K562 (cell line): ENCODE measurements at regions not wholly inside any gene's neighbourhood (a gene's known extent, or its start where the extent isn't known, plus 50 kb on each side); places are given as distances from the start of the nearest gene placed in this dataset.
"Not testable (repeated sequence)": the region's sequence is repeated elsewhere in the genome, so short reads cannot be mapped to it uniquely, and the experiment has no call there.

Experiments
- ATAC-seq: fragments of 200-7000 bp; cut with Tn5 transposase; 3 replicates; pipeline ENCODE4 v1.9.1; 2020; ENCODE audit warnings: moderate library complexity
- BruUV-seq: library from RNA; stranded (reverse); fragments of 400-500 nt; replicated peaks from 2 replicates; lab custom pipeline; 2021; lab: Mats Ljungman, UMichigan
- CTCF ChIA-PET: fragments of 300-600 bp; formaldehyde crosslinking; extraction: SDS; loops from one replicate; lab custom pipeline; 2021; ENCODE audit warnings: low intra/inter-chr PET ratio; lab: Yijun Ruan, JAX
- POLR2A ChIA-PET: fragments of 300-600, 350-650 bp; sonication (Branson Sonifier 250); formaldehyde crosslinking; extraction: SDS; loops from one replicate; lab custom pipeline; 2021; ENCODE audit warnings: antibody characterized with exemption, inconsistent platforms; lab: Yijun Ruan, JAX
- DNase-seq, 4 experiments: peaks; one replicate each; pipeline versions ENCODE4 v3.0.0 to v3.0.0-alpha.2; 2011 to 2018; ENCODE audit warnings: low spot score in 3 of 4, mixed read lengths in 3 of 4; ENCODE audit errors: extremely low read depth in 1 of 4
- FAIRE-seq: peaks from 2 replicates; lab custom pipeline; 2011; peaks lifted over from hg19 to GRCh38; lab: Jason Lieb, UNC
- H2AFZ ChIP-seq: 2 replicates; pipeline ENCODE4 v1.6.0; 2011; ENCODE audit warnings: low read depth, low read length, control low read depth, inconsistent platforms
- H3K27ac ChIP-seq: fragments of 200-600 bp; 3 replicates; pipeline ENCODE4 v1.8.0; 2011; ENCODE audit warnings: low read depth, mild to moderate bottlenecking, control low read depth, inconsistent platforms, low read length, moderate library complexity, mixed read lengths; ENCODE audit errors: extremely low read depth
- H3K27me3 ChIP-seq, 2 experiments: fragments of 300-600 bp in 1 of 2; 2 replicates in 1 of 2; 3 replicates in 1 of 2; pipeline versions ENCODE4 v1.6.0 to v1.8.0; 2011; ENCODE audit warnings: inconsistent platforms in 2 of 2, low read length in 2 of 2, mild to moderate bottlenecking in 1 of 2, mixed read lengths in 1 of 2, moderate library complexity in 1 of 2; ENCODE audit not compliant: control insufficient read depth in 2 of 2, insufficient read depth in 2 of 2
- H3K36me3 ChIP-seq: fragments of 300-600 bp; 3 replicates; pipeline ENCODE4 v1.8.0; 2011; ENCODE audit warnings: mild to moderate bottlenecking, low read length, inconsistent platforms; ENCODE audit not compliant: control insufficient read depth, insufficient read depth
- H3K4me1 ChIP-seq, 2 experiments: fragments of 200-600 bp in 1 of 2; replicated peaks in 1 of 2; 2 replicates in 1 of 2; 3 replicates in 1 of 2; pipeline versions ENCODE4 v1.5.1 to v1.8.0; 2011; ENCODE audit warnings: inconsistent platforms in 2 of 2, low read length in 2 of 2, mild to moderate bottlenecking in 1 of 2, mixed read lengths in 1 of 2, moderate library complexity in 1 of 2; ENCODE audit not compliant: control insufficient read depth in 2 of 2, insufficient read depth in 2 of 2
- H3K4me2 ChIP-seq: 2 replicates; pipeline ENCODE4 v1.6.1; 2011; ENCODE audit warnings: low read length, control low read depth, inconsistent platforms, mixed read lengths; ENCODE audit not compliant: insufficient read depth
- H3K4me3 ChIP-seq: fragments of 200-600 bp; sonication (generic), shearing (Covaris generic); 2 replicates; pipeline ENCODE4 v1.5.1; 2016; ENCODE audit warnings: control low read depth, inconsistent platforms
- H3K79me2 ChIP-seq: fragments of 200-600 bp; 3 replicates; pipeline ENCODE4 v1.8.0; 2011; ENCODE audit warnings: low read length, inconsistent platforms; ENCODE audit not compliant: control insufficient read depth, insufficient read depth
- H3K9ac ChIP-seq, 2 experiments: 2 replicates each; pipeline versions ENCODE4 v1.6.0 to v1.6.1; 2011; ENCODE audit warnings: low read depth in 2 of 2, low read length in 2 of 2, control low read depth in 1 of 2, inconsistent platforms in 1 of 2, mild to moderate bottlenecking in 1 of 2, mixed read lengths in 1 of 2; ENCODE audit not compliant: insufficient read depth in 1 of 2
- H3K9me1 ChIP-seq: one replicate; pipeline ENCODE4 v1.6.0; 2011; ENCODE audit warnings: inconsistent platforms, mild to moderate bottlenecking, low read length, moderate library complexity; ENCODE audit not compliant: control insufficient read depth, insufficient read depth
- H3K9me3 ChIP-seq: replicated peaks from 2 replicates; pipeline ENCODE4 v1.5.1; 2011; ENCODE audit warnings: low read depth, low read length, inconsistent platforms; ENCODE audit not compliant: control insufficient read depth, insufficient read depth
- H4K20me1 ChIP-seq: replicated peaks from 2 replicates; pipeline ENCODE4 v1.6.1; 2011; ENCODE audit warnings: low read length, inconsistent platforms, mixed read lengths; ENCODE audit not compliant: control insufficient read depth, insufficient read depth
- ARID1B ChIP-seq: fragments of 450-650 bp; IDR thresholded peaks from 2 replicates; pipeline ENCODE4 v1.6.1; 2016; ENCODE audit warnings: antibody characterized with exemption, mild to moderate bottlenecking, inconsistent platforms
- BACH1 ChIP-seq: fragments of 200-800 bp; sonication (Bioruptor generic); IDR thresholded peaks from 2 replicates; pipeline ENCODE4 v1.6.1; 2016; ENCODE audit warnings: missing genetic modification characterization, missing compliant biosample characterization
- JUNB ChIP-seq: fragments of 450-650 bp; formaldehyde crosslinking; conservative IDR thresholded peaks from 2 replicates; pipeline ENCODE4 v1.4.0; 2020; ENCODE audit warnings: mild to moderate bottlenecking
- KAT2B ChIP-seq: IDR thresholded peaks from one replicate; pipeline ENCODE4 v1.6.1; 2012; ENCODE audit warnings: low read depth, mild to moderate bottlenecking, control low read depth, inconsistent platforms, low read length, moderate library complexity
- SMARCA4 ChIP-seq: fragments of 450-650 bp; IDR thresholded peaks from 2 replicates; pipeline ENCODE4 v1.6.1; 2016
- WGBS: fragments of 100-300 bp; shearing (Covaris generic); methylation state at CpG from one replicate; pipeline ENCODE4 v1.1.6; 2016; ENCODE audit warnings: low coverage, mixed read lengths; ENCODE audit not compliant: insufficient coverage; ENCODE audit errors: missing lambda C conversion rate; 5-methylcytosine and 5-hydroxymethylcytosine counted together
- in situ Hi-C: fragments of 300-500 bp; cut with MboI; formaldehyde crosslinking; loops from 4 replicates; pipeline ENCODE4 v1.15.0; 2018; ENCODE audit warnings: inconsistent platforms, mixed read lengths
- intact Hi-C: fragments of 100-400 bp; cut with micrococcal nuclease; formaldehyde crosslinking; loops from 2 replicates; pipeline ENCODE4 v1.14.2; 2022
- TF ChIP-seq, protein P1 (sequence below): IDR thresholded peaks from 2 replicates; pipeline ENCODE4 v1.6.1; 2011; ENCODE audit warnings: borderline replicate concordance, low read depth, mild to moderate bottlenecking, moderate library complexity, low read length; ENCODE audit not compliant: insufficient read depth, poor library complexity, severe bottlenecking
- TF ChIP-seq, protein P2 (sequence below), 3 experiments: IDR thresholded peaks in 2 of 3; conservative IDR thresholded peaks in 1 of 3; 2 replicates each; pipeline ENCODE4 v1.5.1; 2011 to 2012; ENCODE audit warnings: low read length in 3 of 3, mild to moderate bottlenecking in 3 of 3, control low read depth in 2 of 3, improper control_type of control experiment in 1 of 3, inconsistent platforms in 1 of 3, low read depth in 1 of 3, mixed read lengths in 1 of 3, moderate library complexity in 1 of 3; ENCODE audit not compliant: insufficient read depth in 2 of 3

DNA sequence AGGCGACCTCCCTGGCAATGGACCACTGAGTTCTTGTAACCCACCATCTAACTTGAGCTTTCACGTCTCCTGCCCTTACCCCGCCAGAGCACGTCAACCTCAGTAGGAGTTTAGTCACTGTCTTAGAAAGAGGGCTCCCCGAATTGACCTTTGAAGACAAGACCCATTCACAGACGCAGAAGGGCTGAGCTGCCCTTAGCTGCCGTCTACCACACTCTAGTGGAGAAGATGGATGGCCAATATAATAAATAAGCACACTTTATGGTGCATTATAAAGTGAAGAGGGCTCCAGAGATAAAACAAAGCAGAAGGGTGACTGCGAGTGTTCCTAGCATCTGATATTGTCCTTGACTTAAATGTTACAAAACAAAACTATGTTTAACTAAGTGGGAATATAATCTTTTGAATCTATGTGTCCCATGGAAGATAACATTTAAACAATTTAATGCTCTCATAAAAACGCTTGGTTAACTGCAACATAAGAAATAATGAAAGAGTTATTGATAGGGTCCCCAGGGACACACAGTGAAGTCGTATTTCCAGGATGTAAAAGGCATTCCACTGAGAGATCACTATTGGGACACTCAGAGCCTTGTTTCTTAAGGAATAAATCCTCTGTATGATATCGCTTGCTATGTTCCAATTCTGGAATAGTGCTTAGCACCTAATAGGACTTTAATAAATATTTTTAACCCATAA, 261.1 kb downstream of the THBS2 start:
- ATAC-seq (no peak), DNase-seq (no peak), FAIRE-seq (no peak)
- BruUV-seq: no TSS peak
- intact Hi-C loops: no loop called here
- no peaks in the 10 kb centered on the region for H4K20me1 ChIP-seq
- H3K27ac ChIP-seq: no peak overlapping the region
- H3K9me1 ChIP-seq: no peaks in the 10 kb centered on the region
- no peak overlapping the region for H3K4me2 ChIP-seq
- TF ChIP-seq ARID1B: no peak
- no peak for TF ChIP-seq BACH1 (tag)
- TF ChIP-seq JUNB: no peak
- no peak for TF ChIP-seq SMARCA4
- H3K27me3 ChIP-seq: peaks cover 0 to 16% of the 10 kb centered on the region in 2 experiments; a peak in 4 of 5 replicates
- CTCF ChIA-PET: no interaction called here
- H3K4me3 ChIP-seq: no peak overlapping the region
- no peaks in the 10 kb centered on the region for H3K36me3 ChIP-seq
- in situ Hi-C loops: no loop called here
- H3K9ac ChIP-seq: no peak overlapping the region
- POLR2A ChIA-PET: no interaction called here
- H3K4me1 ChIP-seq: no peaks in the 10 kb centered on the region
- H3K79me2 ChIP-seq: no peaks in the 10 kb centered on the region
- no peak overlapping the region for H2AFZ ChIP-seq
- 7% methylated on average over 11 of the region's 11 CpGs for whole genome bisulfite sequencing
- no peaks in the 10 kb centered on the region for H3K9me3 ChIP-seq

DNA sequence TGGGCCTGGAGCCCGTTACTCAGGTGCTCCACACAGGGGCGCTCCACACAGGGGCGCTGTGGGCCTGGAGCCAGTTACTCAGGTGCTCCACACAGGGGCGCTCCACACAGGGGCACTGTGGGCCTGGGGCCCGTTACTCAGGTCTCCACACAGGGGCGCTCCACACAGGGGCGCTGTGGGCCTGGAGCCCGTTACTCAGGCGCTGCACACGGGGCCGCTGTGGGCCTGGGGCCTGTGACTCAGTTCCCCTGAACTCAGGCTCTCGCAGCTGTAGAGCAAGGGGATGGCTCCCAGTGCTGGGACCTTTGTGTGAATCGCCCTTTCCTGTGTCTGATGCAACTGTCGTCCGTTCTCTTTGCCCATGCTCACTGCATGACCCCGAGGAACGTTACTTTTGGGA, 262.0 kb downstream of the THBS2 start:
- TF ChIP-seq KAT2B: peak; percentile 56
- TF ChIP-seq, protein P1, sequence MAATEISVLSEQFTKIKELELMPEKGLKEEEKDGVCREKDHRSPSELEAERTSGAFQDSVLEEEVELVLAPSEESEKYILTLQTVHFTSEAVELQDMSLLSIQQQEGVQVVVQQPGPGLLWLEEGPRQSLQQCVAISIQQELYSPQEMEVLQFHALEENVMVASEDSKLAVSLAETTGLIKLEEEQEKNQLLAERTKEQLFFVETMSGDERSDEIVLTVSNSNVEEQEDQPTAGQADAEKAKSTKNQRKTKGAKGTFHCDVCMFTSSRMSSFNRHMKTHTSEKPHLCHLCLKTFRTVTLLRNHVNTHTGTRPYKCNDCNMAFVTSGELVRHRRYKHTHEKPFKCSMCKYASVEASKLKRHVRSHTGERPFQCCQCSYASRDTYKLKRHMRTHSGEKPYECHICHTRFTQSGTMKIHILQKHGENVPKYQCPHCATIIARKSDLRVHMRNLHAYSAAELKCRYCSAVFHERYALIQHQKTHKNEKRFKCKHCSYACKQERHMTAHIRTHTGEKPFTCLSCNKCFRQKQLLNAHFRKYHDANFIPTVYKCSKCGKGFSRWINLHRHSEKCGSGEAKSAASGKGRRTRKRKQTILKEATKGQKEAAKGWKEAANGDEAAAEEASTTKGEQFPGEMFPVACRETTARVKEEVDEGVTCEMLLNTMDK: peak; percentile 49
- TF ChIP-seq, protein P2, sequence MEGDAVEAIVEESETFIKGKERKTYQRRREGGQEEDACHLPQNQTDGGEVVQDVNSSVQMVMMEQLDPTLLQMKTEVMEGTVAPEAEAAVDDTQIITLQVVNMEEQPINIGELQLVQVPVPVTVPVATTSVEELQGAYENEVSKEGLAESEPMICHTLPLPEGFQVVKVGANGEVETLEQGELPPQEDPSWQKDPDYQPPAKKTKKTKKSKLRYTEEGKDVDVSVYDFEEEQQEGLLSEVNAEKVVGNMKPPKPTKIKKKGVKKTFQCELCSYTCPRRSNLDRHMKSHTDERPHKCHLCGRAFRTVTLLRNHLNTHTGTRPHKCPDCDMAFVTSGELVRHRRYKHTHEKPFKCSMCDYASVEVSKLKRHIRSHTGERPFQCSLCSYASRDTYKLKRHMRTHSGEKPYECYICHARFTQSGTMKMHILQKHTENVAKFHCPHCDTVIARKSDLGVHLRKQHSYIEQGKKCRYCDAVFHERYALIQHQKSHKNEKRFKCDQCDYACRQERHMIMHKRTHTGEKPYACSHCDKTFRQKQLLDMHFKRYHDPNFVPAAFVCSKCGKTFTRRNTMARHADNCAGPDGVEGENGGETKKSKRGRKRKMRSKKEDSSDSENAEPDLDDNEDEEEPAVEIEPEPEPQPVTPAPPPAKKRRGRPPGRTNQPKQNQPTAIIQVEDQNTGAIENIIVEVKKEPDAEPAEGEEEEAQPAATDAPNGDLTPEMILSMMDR (IDR thresholded peaks at IDR 0.05 in 2 of 3, conservative IDR thresholded peaks at IDR 0.05 in 1 of 3; ENCODE audit: insufficient read depth in 2 of 3, low read depth in 1 of 3, low read length in 3 of 3): peak; percentile 17 to 81 (median 24); a peak in 3 of 6 replicates

More for the DNA sequence above, 262.0 kb downstream of the THBS2 start:
- in situ Hi-C loops, POLR2A ChIA-PET, ATAC-seq, H3K9ac ChIP-seq, H3K4me2 ChIP-seq, FAIRE-seq, H3K27ac ChIP-seq, H3K79me2 ChIP-seq, BruUV-seq, intact Hi-C loops, H3K9me3 ChIP-seq, H3K36me3 ChIP-seq, DNase-seq, CTCF ChIA-PET, H3K4me1 ChIP-seq, H2AFZ ChIP-seq, H3K4me3 ChIP-seq, H3K9me1 ChIP-seq, H4K20me1 ChIP-seq: not testable (repeated sequence)
- 53% methylated on average over 15 of the region's 17 CpGs for WGBS
- peaks cover 0 to 16% of the 10 kb centered on the region in 2 experiments; a peak in 4 of 5 replicates for H3K27me3 ChIP-seq
